ENCODE measurements at regions not wholly inside any gene's neighbourhood (a gene's known extent, or its start where the extent isn't known, plus 50 kb on each side); places are given as distances from the start of the nearest gene placed in this dataset.

GRCh38 chrX:129000018-129000417 lies 523.3 kb downstream of the SMARCA1 start:
- TF ChIP-seq CTCF (IDR thresholded peaks at IDR 0.05), result no peak
- TF ChIP-seq EZH2 (IDR thresholded peaks at IDR 0.05), result no peak
- no peak for TF ChIP-seq EZH2phosphoT487 (IDR thresholded peaks at IDR 0.05)
